ENCODE measurements at regions not wholly inside any gene's neighbourhood (a gene's known extent, or its start where the extent isn't known, plus 50 kb on each side); places are given as distances from the start of the nearest gene placed in this dataset.

DNA sequence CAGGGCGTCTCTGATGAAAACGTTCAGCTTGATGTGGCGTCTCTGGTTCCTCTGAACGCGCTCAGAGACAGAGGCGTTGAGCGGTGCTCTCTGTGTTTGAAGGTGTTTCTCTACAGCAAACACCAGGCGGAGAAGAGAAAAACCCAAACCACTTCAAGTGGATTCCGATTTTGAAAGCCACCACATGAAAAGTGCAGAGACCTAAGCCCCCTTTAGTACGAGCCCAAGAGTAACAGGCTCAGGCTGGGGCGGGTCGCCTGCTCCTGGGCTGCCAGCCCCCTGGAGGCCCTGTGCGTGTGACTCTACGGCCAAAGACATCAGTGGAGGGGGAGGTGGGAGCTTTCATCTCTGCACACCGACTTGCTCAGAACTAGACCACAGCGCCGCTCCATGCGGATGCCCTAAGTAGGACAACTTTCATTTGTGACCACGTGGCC lies 328.4 kb downstream of the MAF start:
- H4K20me1 ChIP-seq (ENCODE audit: insufficient read depth, low read length): no peaks in the 10 kb centered on the region
- ChIA-PET CTCF (ENCODE audit: low intra/inter-chr PET ratio, low total read pairs) (no interaction called here), POLR2A (no interaction called here)
- H3K79me2 ChIP-seq (ENCODE audit: insufficient read depth, low read length): no peaks in the 10 kb centered on the region
- H2AFZ ChIP-seq (ENCODE audit: low read length): no peak overlapping the region
- no peak overlapping the region for H3K27ac ChIP-seq (ENCODE audit: extremely low read length, insufficient read depth, low read length)
- H3K9ac ChIP-seq (ENCODE audit: insufficient read depth, low read depth, low read length): no peak overlapping the region
- H3K4me1 ChIP-seq (ENCODE audit: insufficient read depth, low read length): no peaks in the 10 kb centered on the region
- TF ChIP-seq ZNF12 (CRISPR knock-in tag; IDR thresholded peaks at IDR 0.05) (no peak), ZMYM4 (CRISPR knock-in tag; IDR thresholded peaks at IDR 0.05) (no peak), ZNF550 (CRISPR knock-in tag; IDR thresholded peaks at IDR 0.05; ENCODE audit: borderline replicate concordance) (no peak), ZC3H13 (CRISPR knock-in tag; IDR thresholded peaks at IDR 0.05) (no peak), NFYC (CRISPR knock-in tag; IDR thresholded peaks at IDR 0.05) (no peak), PCBP2 (optimal IDR thresholded peaks at IDR 0.05; ENCODE audit: low read depth, low read length, poor library complexity, severe bottlenecking) (no peak), ZNF510 (CRISPR knock-in tag; IDR thresholded peaks at IDR 0.05; ENCODE audit: low read depth) (no peak), ZNF20 (CRISPR knock-in tag; IDR thresholded peaks at IDR 0.05) (no peak), CBX2 (IDR thresholded peaks at IDR 0.05; ENCODE audit: low read depth, low read length) (no peak), CBX2 (CRISPR knock-in tag; IDR thresholded peaks at IDR 0.05; ENCODE audit: low read depth) (no peak), PPARG (CRISPR knock-in tag; conservative IDR thresholded peaks at IDR 0.05) (no peak), RXRB (CRISPR knock-in tag; IDR thresholded peaks at IDR 0.05; ENCODE audit: borderline replicate concordance) (no peak), MEF2D (CRISPR knock-in tag; IDR thresholded peaks at IDR 0.05) (no peak), RELA (CRISPR knock-in tag; IDR thresholded peaks at IDR 0.05) (no peak), ZNF350 (CRISPR knock-in tag; IDR thresholded peaks at IDR 0.05; ENCODE audit: borderline replicate concordance, low read depth) (no peak), KLF11 (CRISPR knock-in tag; IDR thresholded peaks at IDR 0.05) (no peak)
- TF ChIP-seq, protein P1, sequence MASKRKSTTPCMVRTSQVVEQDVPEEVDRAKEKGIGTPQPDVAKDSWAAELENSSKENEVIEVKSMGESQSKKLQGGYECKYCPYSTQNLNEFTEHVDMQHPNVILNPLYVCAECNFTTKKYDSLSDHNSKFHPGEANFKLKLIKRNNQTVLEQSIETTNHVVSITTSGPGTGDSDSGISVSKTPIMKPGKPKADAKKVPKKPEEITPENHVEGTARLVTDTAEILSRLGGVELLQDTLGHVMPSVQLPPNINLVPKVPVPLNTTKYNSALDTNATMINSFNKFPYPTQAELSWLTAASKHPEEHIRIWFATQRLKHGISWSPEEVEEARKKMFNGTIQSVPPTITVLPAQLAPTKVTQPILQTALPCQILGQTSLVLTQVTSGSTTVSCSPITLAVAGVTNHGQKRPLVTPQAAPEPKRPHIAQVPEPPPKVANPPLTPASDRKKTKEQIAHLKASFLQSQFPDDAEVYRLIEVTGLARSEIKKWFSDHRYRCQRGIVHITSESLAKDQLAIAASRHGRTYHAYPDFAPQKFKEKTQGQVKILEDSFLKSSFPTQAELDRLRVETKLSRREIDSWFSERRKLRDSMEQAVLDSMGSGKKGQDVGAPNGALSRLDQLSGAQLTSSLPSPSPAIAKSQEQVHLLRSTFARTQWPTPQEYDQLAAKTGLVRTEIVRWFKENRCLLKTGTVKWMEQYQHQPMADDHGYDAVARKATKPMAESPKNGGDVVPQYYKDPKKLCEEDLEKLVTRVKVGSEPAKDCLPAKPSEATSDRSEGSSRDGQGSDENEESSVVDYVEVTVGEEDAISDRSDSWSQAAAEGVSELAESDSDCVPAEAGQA (IDR thresholded peaks at IDR 0.05; ENCODE audit: low read depth): no peak
- TF ChIP-seq, protein P1 (CRISPR knock-in tag; IDR thresholded peaks at IDR 0.05; ENCODE audit: borderline replicate concordance): no peak
- TF ChIP-seq, protein P2, sequence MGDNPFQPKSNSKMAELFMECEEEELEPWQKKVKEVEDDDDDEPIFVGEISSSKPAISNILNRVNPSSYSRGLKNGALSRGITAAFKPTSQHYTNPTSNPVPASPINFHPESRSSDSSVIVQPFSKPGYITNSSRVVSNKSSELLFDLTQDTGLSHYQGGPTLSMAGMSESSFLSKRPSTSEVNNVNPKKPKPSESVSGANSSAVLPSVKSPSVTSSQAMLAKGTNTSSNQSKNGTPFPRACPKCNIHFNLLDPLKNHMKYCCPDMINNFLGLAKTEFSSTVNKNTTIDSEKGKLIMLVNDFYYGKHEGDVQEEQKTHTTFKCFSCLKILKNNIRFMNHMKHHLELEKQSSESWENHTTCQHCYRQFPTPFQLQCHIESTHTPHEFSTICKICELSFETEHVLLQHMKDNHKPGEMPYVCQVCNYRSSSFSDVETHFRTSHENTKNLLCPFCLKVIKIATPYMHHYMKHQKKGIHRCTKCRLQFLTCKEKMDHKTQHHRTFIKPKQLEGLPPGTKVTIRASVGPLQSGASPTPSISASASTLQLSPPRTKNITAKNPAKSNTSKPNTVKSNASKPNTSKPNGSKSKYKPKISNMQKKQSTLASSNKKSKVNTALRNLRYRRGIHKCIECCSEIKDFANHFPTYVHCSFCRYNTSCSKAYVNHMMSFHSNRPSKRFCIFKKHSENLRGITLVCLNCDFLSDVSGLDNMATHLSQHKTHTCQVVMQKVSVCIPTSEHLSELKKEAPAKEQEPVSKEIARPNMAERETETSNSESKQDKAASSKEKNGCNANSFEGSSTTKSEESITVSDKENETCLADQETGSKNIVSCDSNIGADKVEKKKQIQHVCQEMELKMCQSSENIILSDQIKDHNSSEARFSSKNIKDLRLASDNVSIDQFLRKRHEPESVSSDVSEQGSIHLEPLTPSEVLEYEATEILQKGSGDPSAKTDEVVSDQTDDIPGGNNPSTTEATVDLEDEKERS (CRISPR knock-in tag; IDR thresholded peaks at IDR 0.05): no peak
- H3K36me3 ChIP-seq (replicated peaks in 1 of 2; ENCODE audit: control insufficient read depth in 1 of 2, insufficient read depth in 2 of 2, low read length in 2 of 2): no peaks in the 10 kb centered on the region
- no peaks in the 10 kb centered on the region for H3K27me3 ChIP-seq (ENCODE audit: control insufficient read depth in 1 of 2, insufficient read depth in 2 of 2, low read length in 2 of 2)
- intact Hi-C loops (cut with micrococcal nuclease; ENCODE audit: unreplicated experiment) (no loop called here), in situ Hi-C loops (cut with HindIII; ENCODE audit: extremely low pct_ligation_motif_present, low pct_unique_long_range_greater_than_20kb) (no loop called here)
- DNase-seq (ENCODE audit: low spot score) (no peak), FAIRE-seq (no peak), ATAC-seq (no peak)
- no peak overlapping the region for H3K4me2 ChIP-seq (ENCODE audit: low read depth, low read length)
- no peak overlapping the region for H3K4me3 ChIP-seq (replicated peaks in 1 of 3; ENCODE audit: insufficient read depth in 1 of 3, low read depth in 2 of 3, low read length in 3 of 3)
- no TSS peak for BruUV-seq (replicated peaks)
- no peaks in the 10 kb centered on the region for H3K9me3 ChIP-seq (ENCODE audit: low read length)
- 78% methylated on average over 15 of the region's 19 CpGs for WGBS (ENCODE audit: low lambda C conversion rate)
